Kidney (tissue), 13 donors: ENCODE measurements at regions not wholly inside any gene's neighbourhood (a gene's known extent, or its start where the extent isn't known, plus 50 kb on each side); places are given as distances from the start of the nearest gene placed in this dataset.

Source experiments
- DNase-seq, 5 donors: peaks; one replicate each; pipeline ENCODE4 v3.0.0-alpha.2; 2013 to 2020
- FAIRE-seq: peaks from 2 replicates; lab custom pipeline; 2012; peaks lifted over from hg19 to GRCh38; lab: Jason Lieb, UNC
- H3K27ac ChIP-seq, 2 donors: one replicate each; pipeline ENCODE4 v1.7.0; 2013; ENCODE audit warnings: low read depth in 2 of 2, low read length in 2 of 2, inconsistent platforms in 1 of 2
- H3K27me3 ChIP-seq: one replicate; pipeline ENCODE4 v1.7.1; 2013; ENCODE audit warnings: low read length, inconsistent platforms; ENCODE audit not compliant: control insufficient read depth, insufficient read depth
- H3K36me3 ChIP-seq, 3 donors: one replicate each; pipeline versions ENCODE4 v1.7.0 to v1.7.1; 2013; ENCODE audit warnings: low read length in 3 of 3, control low read depth in 1 of 3, inconsistent platforms in 1 of 3; ENCODE audit not compliant: insufficient read depth in 3 of 3, control insufficient read depth in 2 of 3
- H3K4me1 ChIP-seq, 3 donors: one replicate each; pipeline versions ENCODE4 v1.7.0 to v1.7.1; 2013; ENCODE audit warnings: low read length in 3 of 3, inconsistent platforms in 1 of 3, low read depth in 1 of 3; ENCODE audit not compliant: control insufficient read depth in 2 of 3, insufficient read depth in 2 of 3
- H3K4me3 ChIP-seq, 3 donors: one replicate each; pipeline versions ENCODE4 v1.7.0 to v1.8.1; 2013; ENCODE audit warnings: low read length in 3 of 3, control low read depth in 1 of 3, inconsistent platforms in 1 of 3
- H3K9ac ChIP-seq, 3 donors: one replicate each; pipeline versions ENCODE4 v1.7.0 to v1.7.1; 2013; ENCODE audit warnings: low read length in 3 of 3, control low read depth in 1 of 3, inconsistent platforms in 1 of 3
- H3K9me3 ChIP-seq, 3 donors: one replicate each; pipeline versions ENCODE4 v1.7.0 to v1.7.1; 2013; ENCODE audit warnings: low read length in 3 of 3, control low read depth in 1 of 3, inconsistent platforms in 1 of 3; ENCODE audit not compliant: control insufficient read depth in 2 of 3, insufficient read depth in 1 of 3
- intact Hi-C: fragments of 100-400 bp; cut with DNase I; formaldehyde crosslinking; loops from one replicate; pipeline ENCODE4 v1.11.1; 2022
- TF ChIP-seq, protein P1 (sequence below): IDR thresholded peaks from 3 replicates; pipeline ENCODE4 v1.5.1; 2012; ENCODE audit warnings: mild to moderate bottlenecking, moderate library complexity, borderline replicate concordance; ENCODE audit not compliant: insufficient read depth; ENCODE audit errors: extremely low read depth
- donor health status: control.
- donor health status: control.
- donor health status: control.
- donor health status: control.
- donor health status: control.
- donor health status: DM: yes; HTN: yes; CAD: no.
- donor health status: Normal renal cell carcinoma (clear cell type).

DNA sequence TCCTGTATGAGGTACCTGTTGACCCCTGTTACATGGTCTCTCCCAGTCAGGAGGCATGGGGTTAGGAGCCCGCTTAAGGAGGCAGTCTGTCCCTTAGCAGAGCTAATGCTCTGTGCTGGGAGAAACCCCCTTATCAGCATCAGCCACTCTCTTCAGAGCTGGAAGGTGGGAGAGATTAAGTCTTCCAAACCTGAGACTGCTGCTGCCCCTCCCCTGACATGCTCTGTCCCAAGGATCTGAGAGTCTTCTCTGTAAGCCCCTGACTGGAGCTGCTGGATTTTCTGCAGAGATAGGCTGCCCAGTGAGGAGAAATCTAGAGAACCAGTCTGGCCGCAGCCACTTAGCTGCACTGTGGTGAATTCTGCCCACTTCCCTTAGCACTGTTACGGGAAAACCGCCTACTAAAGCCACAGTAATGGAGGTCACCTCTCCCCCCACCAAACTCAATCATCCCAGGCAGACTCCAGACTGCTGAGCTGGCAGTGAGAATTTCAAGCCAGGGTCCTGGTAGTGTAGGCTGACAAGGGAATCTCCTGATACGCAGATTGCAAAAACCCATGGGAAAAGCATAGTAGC lies 222.3 kb downstream of the DDX3Y start:
- Histone ChIP-seq H3K9ac (no peak overlapping the region), H3K9me3 (no peaks in the 10 kb centered on the region), H3K4me1 (no peaks in the 10 kb centered on the region), H3K36me3 (no peaks in the 10 kb centered on the region), H3K27ac (no peak overlapping the region), H3K27me3 (no peaks in the 10 kb centered on the region), H3K4me3 (no peak overlapping the region)
- no peak for DNase-seq
- intact Hi-C loops = no loop called here
- TF ChIP-seq, protein P1, sequence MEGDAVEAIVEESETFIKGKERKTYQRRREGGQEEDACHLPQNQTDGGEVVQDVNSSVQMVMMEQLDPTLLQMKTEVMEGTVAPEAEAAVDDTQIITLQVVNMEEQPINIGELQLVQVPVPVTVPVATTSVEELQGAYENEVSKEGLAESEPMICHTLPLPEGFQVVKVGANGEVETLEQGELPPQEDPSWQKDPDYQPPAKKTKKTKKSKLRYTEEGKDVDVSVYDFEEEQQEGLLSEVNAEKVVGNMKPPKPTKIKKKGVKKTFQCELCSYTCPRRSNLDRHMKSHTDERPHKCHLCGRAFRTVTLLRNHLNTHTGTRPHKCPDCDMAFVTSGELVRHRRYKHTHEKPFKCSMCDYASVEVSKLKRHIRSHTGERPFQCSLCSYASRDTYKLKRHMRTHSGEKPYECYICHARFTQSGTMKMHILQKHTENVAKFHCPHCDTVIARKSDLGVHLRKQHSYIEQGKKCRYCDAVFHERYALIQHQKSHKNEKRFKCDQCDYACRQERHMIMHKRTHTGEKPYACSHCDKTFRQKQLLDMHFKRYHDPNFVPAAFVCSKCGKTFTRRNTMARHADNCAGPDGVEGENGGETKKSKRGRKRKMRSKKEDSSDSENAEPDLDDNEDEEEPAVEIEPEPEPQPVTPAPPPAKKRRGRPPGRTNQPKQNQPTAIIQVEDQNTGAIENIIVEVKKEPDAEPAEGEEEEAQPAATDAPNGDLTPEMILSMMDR = no peak
- FAIRE-seq = no peak

DNA sequence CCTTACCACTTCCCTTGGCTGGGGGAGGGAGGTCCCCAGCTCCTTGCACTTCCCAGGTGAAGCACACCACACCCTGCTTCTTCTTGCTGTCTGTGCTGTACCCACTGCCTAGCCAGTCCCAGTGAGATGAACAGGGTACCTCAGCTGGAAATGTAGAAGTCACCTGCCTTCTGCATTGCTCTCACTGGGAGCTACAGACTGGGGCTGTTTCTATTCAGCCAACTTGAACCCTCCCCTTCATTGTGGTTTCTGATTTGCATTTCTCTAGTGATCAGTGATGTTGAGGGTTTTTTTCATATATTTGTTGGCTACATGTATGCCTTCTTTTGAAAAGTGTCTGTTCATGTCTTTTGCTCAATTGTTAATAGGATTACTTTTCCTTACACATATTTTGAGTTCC lies 222.8 kb downstream of the DDX3Y start:
- no peak for FAIRE-seq
- intact Hi-C loops = no loop called here
- TF ChIP-seq, protein P1 = no peak

DNA sequence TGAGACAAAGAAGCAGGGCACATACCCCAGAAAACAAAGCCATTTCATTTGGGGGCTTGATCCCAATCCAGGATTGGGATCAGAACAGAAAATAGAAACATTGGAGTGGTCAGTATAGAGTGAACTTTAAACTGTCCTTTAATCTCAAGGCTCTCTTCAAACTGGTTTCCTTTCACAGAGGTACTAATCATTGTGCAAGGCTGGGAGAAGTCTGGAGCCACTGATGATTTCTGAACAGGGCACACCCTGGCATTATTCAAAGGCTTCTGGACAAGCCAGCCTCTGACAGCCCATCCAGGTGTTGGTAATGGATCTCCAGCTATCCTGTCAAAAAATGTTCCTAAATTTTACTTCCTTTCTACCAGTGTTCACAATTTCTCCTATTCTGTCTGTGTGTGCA lies 244.5 kb downstream of the DDX3Y start:
- TF ChIP-seq, protein P1 = no peak
- Histone ChIP-seq H3K36me3 (no peaks in the 10 kb centered on the region), H3K9ac (no peak overlapping the region), H3K4me3 (peak overlapping the region in 2 of 3 donors; percentile 17 to 58), H3K4me1 (no peaks in the 10 kb centered on the region), H3K27me3 (no peaks in the 10 kb centered on the region), H3K9me3 (no peaks in the 10 kb centered on the region), H3K27ac (no peak overlapping the region)
- intact Hi-C loops = no loop called here
- FAIRE-seq (no peak), DNase-seq (no peak)

More for the DNA sequence above, 222.8 kb downstream of the DDX3Y start:
- no peaks in the 10 kb centered on the region for H3K9me3 ChIP-seq
- H3K36me3 ChIP-seq = no peaks in the 10 kb centered on the region
- no peak overlapping the region for H3K4me3 ChIP-seq
- no peak overlapping the region for H3K9ac ChIP-seq
- DNase-seq = no peak
- H3K27ac ChIP-seq = no peak overlapping the region
- H3K4me1 ChIP-seq = no peaks in the 10 kb centered on the region
- H3K27me3 ChIP-seq = no peaks in the 10 kb centered on the region

DNA sequence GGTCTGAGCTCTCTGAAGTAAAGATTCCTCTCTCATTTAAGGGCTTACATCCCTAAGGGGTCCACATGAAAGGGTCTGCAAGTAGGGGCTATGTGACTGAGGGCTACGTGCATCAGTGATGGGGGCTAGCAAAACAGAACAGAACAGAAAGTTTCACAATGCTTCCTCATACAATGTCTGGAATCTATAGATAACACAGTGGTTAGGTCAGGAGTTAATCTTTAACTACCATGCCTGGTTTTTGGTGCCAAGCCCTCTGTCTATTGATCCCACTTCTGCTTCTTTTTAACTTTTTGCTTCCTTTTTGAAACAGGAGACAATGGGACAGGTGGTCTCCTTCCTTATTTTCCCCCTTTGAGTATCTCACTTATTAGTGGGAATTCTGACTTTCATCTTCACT lies 263.0 kb downstream of the DDX3Y start:
- Histone ChIP-seq H3K27ac (no peak overlapping the region), H3K4me3 (no peak overlapping the region), H3K36me3 (no peaks in the 10 kb centered on the region), H3K9me3 (no peaks in the 10 kb centered on the region), H3K4me1 (no peaks in the 10 kb centered on the region), H3K27me3 (no peaks in the 10 kb centered on the region), H3K9ac (no peak overlapping the region)
- intact Hi-C loops = no loop called here
- DNase-seq (no peak), FAIRE-seq (no peak)
- TF ChIP-seq, protein P1 = no peak
